ENCODE measurements at regions not wholly inside any gene's neighbourhood (a gene's known extent, or its start where the extent isn't known, plus 50 kb on each side); places are given as distances from the start of the nearest gene placed in this dataset.

- Histone ChIP-seq H3K27me3 (no peaks in the 10 kb centered on the region), H3K36me3 (no peaks in the 10 kb centered on the region), H3K27ac (no peak overlapping the region), H3K9me3 (no peaks in the 10 kb centered on the region), H3K4me3 (no peak overlapping the region), H3K4me1 (peaks cover 0 to 9% (median 1%) of the 10 kb centered on the region in 4 donors)
- peak; percentile 88 for DNase-seq
- TF ChIP-seq, protein P1, sequence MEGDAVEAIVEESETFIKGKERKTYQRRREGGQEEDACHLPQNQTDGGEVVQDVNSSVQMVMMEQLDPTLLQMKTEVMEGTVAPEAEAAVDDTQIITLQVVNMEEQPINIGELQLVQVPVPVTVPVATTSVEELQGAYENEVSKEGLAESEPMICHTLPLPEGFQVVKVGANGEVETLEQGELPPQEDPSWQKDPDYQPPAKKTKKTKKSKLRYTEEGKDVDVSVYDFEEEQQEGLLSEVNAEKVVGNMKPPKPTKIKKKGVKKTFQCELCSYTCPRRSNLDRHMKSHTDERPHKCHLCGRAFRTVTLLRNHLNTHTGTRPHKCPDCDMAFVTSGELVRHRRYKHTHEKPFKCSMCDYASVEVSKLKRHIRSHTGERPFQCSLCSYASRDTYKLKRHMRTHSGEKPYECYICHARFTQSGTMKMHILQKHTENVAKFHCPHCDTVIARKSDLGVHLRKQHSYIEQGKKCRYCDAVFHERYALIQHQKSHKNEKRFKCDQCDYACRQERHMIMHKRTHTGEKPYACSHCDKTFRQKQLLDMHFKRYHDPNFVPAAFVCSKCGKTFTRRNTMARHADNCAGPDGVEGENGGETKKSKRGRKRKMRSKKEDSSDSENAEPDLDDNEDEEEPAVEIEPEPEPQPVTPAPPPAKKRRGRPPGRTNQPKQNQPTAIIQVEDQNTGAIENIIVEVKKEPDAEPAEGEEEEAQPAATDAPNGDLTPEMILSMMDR (IDR thresholded peaks at IDR 0.05): peak; percentile 32 to 81 (median 74)
- no peak for TF ChIP-seq POLR2AphosphoS5 (IDR thresholded peaks at IDR 0.05)
- 16 to 23% methylated on average over 18 of the region's 18 CpGs for WGBS, 2 donors
- intact Hi-C loops (cut with DNase I): loop anchor here (1.0 to 10.0 kb wide), 3 partner anchors 45 to 337 kb away; partner anchors contain the start of gene TMEM131L
Observed at GRCh38 chr4:153127760-153128494, 76.3 kb upstream of the TRIM2 start.

DNA sequence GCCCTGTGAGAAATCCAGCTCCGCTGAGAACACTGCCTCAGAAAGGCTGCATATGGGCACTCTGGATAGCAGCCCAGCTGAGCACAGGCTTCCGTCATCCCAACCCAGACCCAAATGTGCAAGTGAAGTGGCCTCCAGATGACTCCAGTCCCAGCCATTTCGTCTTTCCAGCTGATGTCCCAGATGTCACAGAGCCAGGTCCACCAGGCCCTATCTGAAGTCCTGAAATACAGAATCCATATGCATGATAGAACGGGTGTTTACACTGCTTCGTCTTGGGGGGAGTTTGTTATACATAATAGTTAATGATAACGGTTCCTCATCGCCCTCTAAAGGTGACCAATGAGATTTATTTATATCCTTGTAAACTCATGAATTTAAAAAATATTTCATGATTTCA is 72.6 kb upstream of the TRIM2 start:
- no peak overlapping the region for H3K27ac ChIP-seq
- intact Hi-C loops (cut with DNase I): no loop called here
- no peaks in the 10 kb centered on the region for H3K36me3 ChIP-seq
- no peaks in the 10 kb centered on the region for H3K27me3 ChIP-seq
- no peaks in the 10 kb centered on the region for H3K9me3 ChIP-seq
- no peak for DNase-seq
- H3K4me3 ChIP-seq: no peak overlapping the region
- 67 to 74% methylated on average over 7 of the region's 7 CpGs for WGBS, 2 donors
- no peak for TF ChIP-seq POLR2A (IDR thresholded peaks at IDR 0.05)
- TF ChIP-seq POLR2AphosphoS5 (IDR thresholded peaks at IDR 0.05): no peak
- no peak for TF ChIP-seq EP300 (IDR thresholded peaks at IDR 0.05)
- TF ChIP-seq, protein P1 (IDR thresholded peaks at IDR 0.05): no peak
- peaks cover 0 to 6% (median 1%) of the 10 kb centered on the region in 4 donors for H3K4me1 ChIP-seq

DNA sequence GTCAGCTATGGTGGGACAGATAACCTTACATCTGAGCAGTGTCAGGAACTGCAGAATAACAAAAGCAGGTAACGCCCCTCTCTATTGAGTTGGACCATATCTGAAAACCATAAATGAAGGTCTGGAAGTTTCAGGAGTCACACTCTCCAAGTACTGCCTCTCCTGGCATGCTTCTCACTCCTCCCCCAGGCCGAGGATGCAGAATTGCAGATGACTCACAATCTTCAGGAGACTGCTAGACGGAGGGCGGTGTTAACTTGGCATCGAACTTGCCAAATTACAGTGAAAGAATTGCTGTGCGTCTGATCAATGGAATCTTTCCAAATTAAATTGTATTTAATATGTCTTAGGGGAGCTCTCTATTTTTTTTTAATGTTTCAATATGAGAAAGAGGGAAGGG is 67.1 kb upstream of the TRIM2 start:
- WGBS, 2 donors: 27 to 64% methylated on average over 6 of the region's 6 CpGs
- Histone ChIP-seq H3K4me1 (peaks cover 0 to 9% (median 5%) of the 10 kb centered on the region in 4 donors), H3K27me3 (no peaks in the 10 kb centered on the region), H3K9me3 (no peaks in the 10 kb centered on the region), H3K36me3 (no peaks in the 10 kb centered on the region), H3K27ac (peak overlapping the region in 1 of 4 donors; percentile 18), H3K4me3 (no peak overlapping the region)
- no peak for DNase-seq
- intact Hi-C loops (cut with DNase I): no loop called here
- TF ChIP-seq POLR2A (IDR thresholded peaks at IDR 0.05): no peak
- TF ChIP-seq POLR2AphosphoS5 (IDR thresholded peaks at IDR 0.05): no peak
- TF ChIP-seq, protein P1 (IDR thresholded peaks at IDR 0.05): no peak
- no peak for TF ChIP-seq EP300 (IDR thresholded peaks at IDR 0.05)

- Histone ChIP-seq H3K4me1 (peaks cover 0 to 12% (median 6%) of the 10 kb centered on the region in 4 donors), H3K4me3 (no peak overlapping the region), H3K27ac (no peak overlapping the region), H3K36me3 (no peaks in the 10 kb centered on the region), H3K9me3 (no peaks in the 10 kb centered on the region), H3K27me3 (no peaks in the 10 kb centered on the region)
- no peak for DNase-seq
- intact Hi-C loops (cut with DNase I): no loop called here
- 81 to 92% methylated on average over 8 of the region's 8 CpGs for WGBS, 2 donors
- TF ChIP-seq, protein P1 (IDR thresholded peaks at IDR 0.05): no peak
- no peak for TF ChIP-seq POLR2A (IDR thresholded peaks at IDR 0.05)
- no peak for TF ChIP-seq POLR2AphosphoS5 (IDR thresholded peaks at IDR 0.05)
- no peak for TF ChIP-seq EP300 (IDR thresholded peaks at IDR 0.05)
Observed at GRCh38 chr4:153137677-153138630, 66.3 kb upstream of the TRIM2 start.
